SKM-1 (cell line): ENCODE measurements at regions not wholly inside any gene's neighbourhood (a gene's known extent, or its start where the extent isn't known, plus 50 kb on each side); places are given as distances from the start of the nearest gene placed in this dataset.

Experiments used
- DNase-seq: peaks from one replicate; lab custom pipeline; 2025; ENCODE audit not compliant: unreplicated experiment; lab: John Stamatoyannopoulos, UW

DNA sequence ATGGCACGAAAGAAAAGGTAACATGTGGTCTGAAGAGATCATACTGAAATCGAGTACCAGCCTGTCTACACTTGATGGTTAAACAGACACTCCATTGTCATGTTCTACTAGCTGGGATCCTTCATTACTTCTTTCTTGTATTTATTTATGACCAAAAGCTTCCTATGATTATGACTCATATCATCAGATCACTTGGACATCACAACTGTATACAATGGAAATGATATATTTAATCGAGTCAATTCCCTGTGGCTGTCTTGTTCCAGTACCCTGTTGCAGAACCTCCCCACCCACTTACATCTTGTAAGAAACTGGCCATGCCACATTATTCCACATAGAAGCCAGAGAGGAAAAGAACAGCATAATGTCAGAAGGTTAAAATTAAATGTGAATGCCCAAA lies 358.9 kb downstream of the ZEB2 start:
- DNase-seq: no peak

DNA sequence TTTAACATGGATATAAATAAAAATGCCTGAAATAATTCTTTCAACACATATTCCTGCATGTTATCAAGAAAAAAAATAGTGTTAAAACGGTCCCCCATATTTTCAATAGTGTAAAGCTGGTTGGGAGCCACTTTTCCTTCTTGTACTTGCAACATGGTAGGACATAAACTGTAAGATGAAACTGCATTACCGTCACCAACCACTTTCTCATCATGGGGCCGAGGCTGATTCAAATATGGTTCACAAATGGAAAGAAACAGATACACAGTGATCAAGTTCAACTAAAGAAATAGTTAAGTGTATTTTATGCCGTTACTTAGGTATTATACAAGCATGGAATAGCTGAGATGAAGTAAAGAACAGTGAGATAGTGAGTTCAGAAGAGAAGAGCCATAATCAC lies 360.7 kb downstream of the ZEB2 start:
- DNase-seq: no peak

DNA sequence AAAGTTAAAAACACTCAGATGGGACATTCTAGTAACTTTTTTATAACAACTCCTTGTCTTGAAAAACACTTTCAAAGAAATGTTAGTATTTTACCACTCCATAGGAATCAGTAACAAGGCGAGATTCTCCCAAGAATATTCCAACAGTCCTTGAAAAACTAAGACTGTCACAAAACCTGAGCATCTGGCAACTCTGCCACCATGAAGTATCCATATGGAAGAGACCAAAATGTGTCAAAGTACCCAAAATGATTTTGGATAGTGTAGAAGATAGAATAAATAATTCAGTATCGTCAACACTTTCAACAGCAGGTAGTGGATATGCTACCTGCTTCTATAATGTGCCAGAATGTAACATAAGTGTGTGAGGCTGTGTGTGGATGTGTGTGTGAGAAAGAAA lies 361.8 kb downstream of the ZEB2 start:
- no peak for DNase-seq

DNA sequence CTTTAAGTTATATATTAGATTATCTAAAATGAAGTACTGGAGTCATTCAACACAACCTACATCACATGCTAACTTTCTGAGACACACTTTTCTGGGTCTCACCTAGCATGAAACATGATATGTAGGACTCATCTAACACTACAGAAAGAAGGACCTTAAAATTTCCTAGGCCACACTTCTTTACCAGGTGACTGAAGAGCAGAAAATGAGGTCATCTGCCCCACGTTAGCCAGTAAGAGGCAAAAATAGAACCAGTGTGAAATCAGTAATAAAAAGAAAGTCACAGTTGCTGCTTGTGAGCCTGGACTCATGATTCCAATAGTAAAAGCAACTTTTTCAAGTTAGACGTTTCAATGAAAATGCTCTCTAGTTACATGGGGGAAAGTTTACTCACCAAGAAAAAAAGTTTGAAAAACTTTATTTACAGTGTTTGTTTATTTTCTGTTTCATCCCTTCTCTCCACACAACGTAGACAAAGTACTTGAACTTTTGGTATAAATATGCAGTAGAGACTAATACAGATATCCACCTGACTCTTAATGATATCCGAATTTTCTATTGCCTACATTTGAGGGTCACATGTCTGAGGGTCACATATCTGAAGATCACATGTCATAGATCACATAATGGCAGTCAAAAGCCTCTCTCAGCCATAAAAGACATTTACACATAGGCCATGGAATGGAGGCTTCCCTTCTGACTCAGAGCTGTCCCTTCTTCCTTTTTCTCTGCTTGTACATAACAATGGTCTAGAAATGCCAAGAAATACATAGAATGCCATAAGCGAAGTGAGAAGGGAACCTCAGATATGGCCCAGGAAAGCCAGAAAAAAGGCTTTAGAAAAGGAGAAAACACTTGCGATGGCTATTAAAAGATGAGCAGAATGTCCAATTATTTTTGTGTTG lies 362.9 kb downstream of the ZEB2 start:
- no peak for DNase-seq

DNA sequence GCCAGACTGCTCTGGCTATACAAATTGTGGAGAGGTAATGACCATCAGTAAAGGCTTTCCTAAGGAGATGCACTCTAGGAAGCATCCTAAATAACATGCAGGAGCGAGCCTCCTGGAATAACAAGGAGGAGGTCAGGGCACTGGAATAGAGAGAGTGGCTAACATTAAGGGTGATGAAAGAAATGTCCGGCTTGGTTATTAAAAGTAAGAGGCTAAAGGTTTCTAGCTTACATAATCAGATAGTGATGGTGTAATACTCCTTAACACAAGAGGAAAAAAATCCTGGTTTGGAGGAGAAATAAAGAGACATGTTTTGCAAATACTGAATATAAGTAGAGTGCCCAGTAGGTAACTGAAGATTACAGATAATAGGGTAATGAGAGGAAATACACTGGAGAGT lies 365.7 kb downstream of the ZEB2 start:
- DNase-seq: no peak

DNA sequence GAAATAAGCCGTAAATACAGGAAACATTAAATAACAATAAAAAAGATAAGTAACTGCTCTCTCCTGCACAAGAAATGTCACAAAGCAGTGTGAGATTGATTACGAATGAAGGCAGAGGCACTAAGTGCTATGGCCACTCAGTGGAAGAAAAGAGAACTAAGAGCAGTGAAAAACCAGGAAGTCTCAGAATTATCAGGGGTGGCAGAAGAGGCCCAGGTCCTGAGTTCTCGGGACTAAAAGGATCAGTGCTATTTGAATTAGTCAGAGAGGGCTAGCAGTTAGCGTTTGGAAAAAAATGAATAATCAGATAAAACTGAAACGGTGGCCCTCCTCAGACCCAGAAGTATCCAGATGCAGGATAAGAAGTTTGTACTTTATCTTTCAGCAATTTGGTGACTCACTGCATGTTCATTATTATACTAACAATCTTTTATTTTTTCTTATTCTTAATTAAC lies 367.1 kb downstream of the ZEB2 start:
- DNase-seq: peak; percentile 51

DNA sequence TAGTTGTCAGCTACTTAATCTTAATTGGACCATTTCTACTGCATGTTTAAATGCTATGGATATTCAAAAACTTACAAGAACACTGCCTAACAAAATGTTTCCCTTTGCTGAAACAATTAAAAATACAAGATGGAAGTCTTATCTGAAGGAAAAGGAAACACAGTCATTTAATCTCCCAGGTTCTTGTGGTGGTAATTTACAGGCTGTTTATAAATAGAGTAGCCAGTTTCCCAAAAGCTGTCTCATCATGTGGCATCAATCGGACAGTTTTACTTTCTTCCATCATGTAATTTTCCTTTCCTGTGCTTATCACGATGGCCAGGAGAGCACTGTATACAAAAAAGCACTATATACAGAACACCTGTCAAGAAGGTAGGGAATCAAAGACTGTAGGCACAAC lies 368.1 kb downstream of the ZEB2 start:
- DNase-seq: no peak

DNA sequence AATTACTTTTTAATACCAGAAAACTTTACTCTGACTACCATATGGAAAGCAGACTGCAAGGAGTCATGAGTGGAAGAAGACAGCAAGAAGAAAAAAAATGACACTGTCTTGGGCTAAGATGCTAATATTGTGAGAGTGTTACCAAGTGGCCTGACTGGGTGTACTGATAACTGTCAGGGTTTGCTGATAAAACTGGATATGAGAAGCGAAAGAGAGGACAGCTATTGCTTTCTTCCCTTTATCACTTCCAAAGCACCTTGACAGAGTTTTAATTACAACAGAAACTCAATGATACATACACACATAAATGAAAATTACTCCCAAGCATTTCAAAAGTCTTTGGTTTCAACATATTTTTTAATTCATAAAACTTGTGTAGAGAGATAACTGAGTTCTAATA lies 368.5 kb downstream of the ZEB2 start:
- no peak for DNase-seq

DNA sequence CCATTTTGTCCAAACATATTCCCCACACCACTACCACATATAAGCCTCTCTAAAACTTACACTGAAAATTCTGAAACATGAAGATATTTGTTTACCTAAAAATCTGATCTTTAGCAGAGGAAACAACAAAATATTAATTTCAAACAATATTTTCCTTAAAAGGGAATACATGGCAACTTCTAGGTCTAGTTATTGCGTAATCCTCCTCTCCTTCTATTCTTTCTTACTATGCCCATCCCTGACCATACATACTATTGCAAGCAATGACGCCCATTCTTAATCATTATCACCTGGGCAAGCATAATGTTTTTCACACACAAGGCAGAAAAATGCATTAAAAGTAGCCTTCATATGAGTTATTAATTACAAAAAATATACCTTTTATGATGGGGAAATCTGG lies 372.6 kb downstream of the ZEB2 start:
- no peak for DNase-seq

DNA sequence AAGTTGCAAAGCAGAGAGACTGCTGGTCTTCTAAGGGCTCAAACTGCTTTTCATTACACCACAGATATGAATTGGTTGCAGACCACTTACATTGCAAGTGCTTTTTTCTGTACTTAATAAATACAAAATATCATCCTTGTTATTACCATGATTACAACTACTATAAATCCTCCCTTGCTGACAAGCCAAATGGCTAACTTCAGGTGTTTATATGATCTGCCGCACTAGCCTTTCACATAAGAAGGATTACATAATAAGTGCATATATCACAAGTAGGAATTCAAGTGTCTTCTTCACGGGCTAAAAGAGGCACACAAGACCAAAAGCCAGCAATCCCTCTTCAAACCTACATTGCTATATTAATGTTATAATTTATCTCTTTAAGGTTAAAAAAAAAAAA lies 373.0 kb downstream of the ZEB2 start:
- no peak for DNase-seq

DNA sequence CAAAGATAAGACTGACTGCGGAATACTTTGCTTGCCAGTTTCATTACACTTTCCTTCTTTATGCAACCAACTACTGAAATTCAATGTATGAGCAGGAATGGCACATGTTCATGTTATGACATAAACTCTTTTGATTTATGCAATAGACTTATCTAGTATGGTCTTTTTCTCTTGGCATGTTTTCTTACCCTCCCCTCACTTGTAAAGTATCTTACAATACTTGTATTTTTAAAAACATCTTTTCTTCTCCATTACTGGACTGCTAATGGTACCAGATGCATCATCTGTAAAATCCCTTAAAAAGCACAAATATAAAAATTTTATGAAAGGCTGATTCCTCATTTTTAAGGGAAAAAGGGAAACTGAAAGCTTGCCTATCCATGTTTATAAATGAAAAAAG lies 373.8 kb downstream of the ZEB2 start:
- no peak for DNase-seq

DNA sequence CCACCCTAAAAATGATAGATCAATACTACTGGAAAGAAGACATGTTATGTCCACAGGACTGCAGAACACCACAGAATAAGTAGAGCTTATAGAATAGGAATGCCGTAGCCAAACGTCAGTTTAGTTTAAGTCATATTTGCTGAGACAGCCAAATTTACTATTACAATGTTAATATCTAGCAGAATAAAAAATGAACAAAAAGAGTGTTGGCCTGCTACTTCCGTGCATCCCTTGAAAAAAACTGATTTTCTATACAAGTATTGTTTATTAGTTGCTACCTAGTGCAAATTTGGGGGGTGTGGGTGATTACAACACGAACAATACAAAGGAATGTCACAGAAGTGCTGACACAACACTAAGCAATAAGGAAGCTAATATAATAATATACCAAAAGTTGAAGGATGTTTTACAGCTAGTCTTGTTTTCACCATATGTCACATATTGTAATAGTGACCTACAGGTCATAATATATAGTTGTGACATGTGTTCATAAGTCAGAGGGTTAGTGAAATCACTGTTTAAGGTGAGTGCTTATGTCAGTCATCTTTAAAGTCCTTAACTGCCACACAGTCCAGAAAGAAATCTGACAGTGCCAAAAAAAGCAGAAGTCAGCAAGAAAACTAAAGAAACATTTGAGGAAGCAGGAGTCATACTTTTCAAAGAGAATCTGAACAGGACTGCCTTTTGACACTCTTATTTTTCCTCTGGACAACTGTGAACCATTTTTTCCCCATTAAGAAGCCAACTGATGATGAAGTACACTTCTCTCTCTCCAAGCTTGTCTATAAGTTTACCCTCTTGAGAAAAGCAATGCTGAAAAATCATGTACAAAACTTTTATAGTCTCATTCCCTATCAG lies 376.4 kb downstream of the ZEB2 start:
- peak; percentile 53 for DNase-seq

DNA sequence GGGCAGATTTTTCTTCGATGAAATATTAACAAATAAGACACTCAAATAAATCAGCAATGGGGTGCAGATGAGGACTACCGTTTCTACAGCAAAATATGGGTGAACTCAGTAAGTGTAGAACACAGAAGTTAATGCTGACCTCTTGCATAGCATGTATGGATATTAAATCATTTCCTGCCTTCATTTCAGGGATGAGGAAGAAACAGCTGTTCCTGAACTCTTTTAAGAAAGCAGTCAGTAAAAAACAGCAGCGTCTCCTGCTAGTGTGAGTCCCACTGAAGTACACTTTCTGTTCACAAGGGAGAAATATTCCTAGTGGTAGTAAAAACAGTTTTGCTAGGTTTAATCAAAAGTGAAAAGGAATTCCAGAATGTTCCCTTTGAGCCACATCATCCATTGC lies 379.0 kb downstream of the ZEB2 start:
- DNase-seq: no peak

DNA sequence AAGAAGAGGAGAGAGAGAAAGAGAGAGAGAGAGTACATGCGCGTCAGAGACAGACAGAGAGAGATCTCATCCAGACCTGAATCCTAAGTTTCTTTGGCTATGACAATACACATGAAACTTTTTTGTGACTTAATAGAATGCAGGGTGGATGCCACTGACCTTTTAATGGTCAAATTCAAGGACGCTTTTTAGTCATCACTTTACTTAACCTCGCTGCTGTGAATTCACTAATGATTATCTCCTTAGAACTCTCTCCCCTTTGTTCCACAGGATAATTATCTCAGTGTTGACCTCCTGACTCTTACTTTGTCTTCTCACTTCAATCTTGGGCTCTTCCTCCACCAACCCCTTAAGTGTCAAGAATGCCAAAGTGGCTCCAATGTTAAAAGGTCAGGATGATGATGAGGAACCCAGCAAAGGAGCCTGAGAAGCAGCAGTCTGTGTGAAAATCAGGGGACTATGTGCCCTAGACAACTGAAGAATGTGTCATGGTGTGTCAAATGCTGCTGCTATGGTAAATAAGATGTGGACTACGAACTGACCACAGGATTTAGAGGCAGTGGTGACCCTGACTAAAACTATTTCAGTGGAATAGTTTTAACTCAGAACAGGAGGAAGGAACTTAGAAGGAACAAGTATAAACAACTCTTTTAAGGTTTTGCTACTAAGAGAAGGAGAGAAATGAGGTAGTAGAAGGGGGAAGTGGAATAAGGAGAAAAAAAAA lies 382.1 kb downstream of the ZEB2 start:
- DNase-seq: peak; percentile 22

DNA sequence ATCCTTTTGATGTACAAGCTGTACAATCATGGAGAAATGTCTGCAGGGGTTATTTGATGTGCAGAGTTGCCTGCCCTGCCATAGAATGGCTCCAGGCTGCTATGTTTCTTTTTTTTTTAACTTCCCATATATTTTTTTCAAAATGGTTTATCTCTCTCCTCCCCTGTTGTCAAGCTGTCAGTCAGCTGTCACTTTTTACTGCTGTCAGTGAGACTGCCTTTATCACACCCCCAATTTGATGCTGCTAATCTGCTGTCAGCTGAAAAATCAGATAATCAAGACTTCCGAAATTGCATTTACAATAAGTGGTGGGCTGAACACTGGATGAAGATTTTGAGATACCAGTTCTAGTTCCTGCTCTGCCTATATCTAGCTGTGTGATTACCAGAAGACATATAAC lies 382.6 kb downstream of the ZEB2 start:
- no peak for DNase-seq

DNA sequence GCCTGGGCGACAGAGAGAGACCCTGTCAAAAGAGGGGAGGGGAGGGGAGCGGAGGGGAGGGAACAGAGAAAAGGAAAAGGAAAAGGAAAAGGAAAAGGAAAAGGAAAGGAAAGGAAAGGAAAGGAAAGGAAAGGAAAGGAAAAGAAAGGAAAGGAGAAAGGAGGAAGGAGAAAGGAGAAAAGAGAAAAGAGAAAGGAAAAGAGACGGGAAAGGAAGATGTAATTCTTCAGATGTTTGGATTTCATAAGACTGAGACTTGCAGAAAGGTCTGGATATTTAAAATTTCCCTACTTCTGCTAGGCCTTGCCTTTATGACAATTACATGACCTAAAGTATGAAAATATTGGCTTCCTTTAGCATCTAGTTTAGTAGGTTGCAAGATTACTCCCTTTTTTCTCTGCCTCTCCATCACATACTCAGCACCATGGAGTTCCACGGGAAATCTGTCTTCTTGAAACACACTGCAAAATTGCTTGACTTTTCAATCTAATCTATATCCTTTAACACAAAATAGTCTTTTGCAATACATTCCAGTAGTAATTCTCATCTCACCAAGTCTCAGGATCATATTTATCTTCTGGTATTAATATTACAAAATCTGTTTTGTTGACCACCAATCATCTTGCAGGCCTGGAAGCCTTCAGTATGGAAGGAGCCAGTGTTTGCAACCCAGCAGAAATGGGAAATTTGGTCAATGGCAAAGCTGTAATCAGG lies 383.5 kb downstream of the ZEB2 start:
- no peak for DNase-seq

DNA sequence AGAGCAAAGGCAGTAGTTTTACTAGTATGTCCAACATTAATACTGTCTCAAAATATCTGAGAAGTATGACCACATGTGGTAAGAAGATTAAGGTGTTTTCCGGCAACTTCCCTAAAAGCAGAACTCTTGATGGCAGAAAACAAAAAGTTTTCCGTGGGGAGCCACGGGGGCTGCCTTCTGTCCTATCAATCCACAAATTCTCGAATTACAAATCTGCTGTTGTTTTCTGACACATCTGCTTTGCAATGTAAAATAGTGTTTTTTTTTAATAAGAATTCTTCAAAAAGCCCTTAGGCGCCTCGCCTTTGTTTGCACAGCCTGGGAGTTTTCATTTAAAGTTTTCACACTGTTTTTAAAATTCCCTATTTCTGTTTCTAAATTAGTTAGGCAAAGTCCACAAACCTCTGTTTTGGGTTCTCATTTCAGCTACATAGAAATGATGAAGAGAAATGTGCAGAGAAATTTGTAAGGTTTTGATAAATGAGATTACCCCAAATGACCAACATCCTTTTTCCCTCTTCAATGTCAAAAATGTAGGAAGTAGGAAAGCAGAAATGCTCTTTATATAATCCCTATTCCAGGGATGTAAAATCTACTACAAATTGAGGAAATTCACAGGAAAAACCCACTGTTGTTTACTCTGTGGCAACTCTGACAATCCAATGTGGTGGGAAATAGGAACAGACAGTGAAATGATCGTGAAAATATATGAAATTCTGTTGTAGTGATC lies 385.8 kb downstream of the ZEB2 start:
- DNase-seq: no peak

DNA sequence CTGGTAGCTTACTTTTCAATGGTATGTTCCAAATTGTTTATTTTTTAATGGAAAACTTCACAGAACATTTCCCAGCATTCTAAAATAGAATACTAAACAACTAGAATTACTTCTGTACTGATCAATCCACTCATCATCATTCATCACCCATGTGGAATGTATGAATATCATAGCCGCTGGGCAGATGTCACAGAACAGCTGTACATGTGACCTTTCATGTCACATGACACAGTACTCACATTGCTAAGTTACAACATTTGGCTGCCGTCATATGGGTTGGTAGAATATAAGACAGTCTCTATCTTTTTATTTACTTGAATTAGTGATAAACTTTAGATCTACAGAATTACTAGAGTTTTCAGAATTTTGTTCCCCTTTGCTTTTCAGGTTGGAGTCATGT lies 387.6 kb downstream of the ZEB2 start:
- DNase-seq: no peak

DNA sequence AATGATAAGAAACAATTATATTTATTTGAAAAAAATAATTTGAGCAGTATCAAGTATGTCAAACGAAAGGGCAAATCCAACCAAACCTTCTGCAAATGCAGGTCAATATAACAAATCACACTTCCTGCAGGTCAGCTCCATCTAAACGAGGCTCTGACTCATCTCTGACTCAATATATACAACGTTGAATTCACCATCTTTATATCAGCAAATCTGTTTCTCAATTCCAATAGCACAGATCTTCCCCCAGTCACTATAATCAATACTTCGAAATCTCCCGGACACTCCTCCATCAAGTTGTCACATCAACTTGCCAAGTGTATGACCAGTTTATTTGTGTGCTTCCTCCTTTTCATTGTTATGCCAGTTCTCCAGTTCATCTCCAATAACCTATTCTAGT lies 388.9 kb downstream of the ZEB2 start:
- DNase-seq: no peak

DNA sequence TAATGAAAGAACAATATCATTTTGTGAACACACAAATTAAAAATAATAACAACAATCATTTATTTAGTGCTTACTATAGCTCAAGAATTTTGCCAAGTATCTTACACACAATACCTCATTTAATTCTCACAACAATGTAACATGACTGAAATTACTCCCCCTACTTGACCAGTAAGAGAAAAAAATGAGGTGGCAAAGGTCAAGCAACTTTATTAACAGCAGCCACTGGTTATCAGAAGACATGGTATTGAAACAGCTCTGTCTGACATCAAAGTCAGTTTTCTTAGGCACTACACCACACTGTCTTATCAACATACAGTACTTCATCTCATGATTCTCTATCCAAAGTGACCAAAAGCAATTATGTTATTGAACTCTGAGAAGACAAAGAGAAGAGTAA lies 389.4 kb downstream of the ZEB2 start:
- DNase-seq: no peak
